ENCODE measurements at regions not wholly inside any gene's neighbourhood (a gene's known extent, or its start where the extent isn't known, plus 50 kb on each side); places are given as distances from the start of the nearest gene placed in this dataset.

DNA sequence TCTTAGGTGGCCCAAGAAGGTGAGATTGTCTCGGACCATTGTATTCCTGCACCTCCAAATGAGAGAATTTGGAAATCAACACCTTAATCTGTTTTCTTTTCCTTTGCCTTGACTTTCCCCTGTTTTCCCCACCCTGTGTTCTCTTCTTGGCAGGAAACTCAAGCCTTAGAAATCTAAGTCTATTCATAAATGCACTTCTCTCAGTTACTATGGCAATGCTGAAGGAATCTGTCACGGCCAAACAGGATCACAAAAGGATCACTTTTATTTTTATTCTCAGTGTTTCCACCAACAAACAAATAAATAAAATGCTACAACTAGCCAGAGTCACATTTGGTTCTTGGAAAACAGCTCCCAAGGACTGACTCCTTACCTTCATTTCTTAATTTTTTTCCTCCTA, 270.5 kb downstream of the BCAT1 start:
- TF ChIP-seq POLR2A (IDR thresholded peaks at IDR 0.05; ENCODE audit: low read depth, low read length): no peak
- TF ChIP-seq POLR2AphosphoS5 (IDR thresholded peaks at IDR 0.05; ENCODE audit: low read depth, low read length): no peak
- no peak for TF ChIP-seq TAF1 (IDR thresholded peaks at IDR 0.05; ENCODE audit: borderline replicate concordance, low read depth, low read length)

All from GM12892 (cell line).